ENCODE measurements at regions not wholly inside any gene's neighbourhood (a gene's known extent, or its start where the extent isn't known, plus 50 kb on each side); places are given as distances from the start of the nearest gene placed in this dataset.
A peak's percentile ranks its signal among the peaks of the same experiment; 100 is the strongest.

- Histone ChIP-seq H3K4me1 (ENCODE audit: insufficient read depth, insufficient read length) (no peaks in the 10 kb centered on the region), H3K4me3 (ENCODE audit: insufficient read length, low read depth) (no peak overlapping the region), H3K27me3 (ENCODE audit: insufficient read depth, insufficient read length) (no peaks in the 10 kb centered on the region), H3K9ac (ENCODE audit: insufficient read length, low read depth) (no peak overlapping the region), H3K36me3 (ENCODE audit: insufficient read depth, insufficient read length, low read length) (no peaks in the 10 kb centered on the region), H3K9me3 (ENCODE audit: insufficient read depth, low read length) (no peaks in the 10 kb centered on the region)
- no peak for DNase-seq (ENCODE audit: low read depth, low spot score)
- TF ChIP-seq SUZ12 (IDR thresholded peaks at IDR 0.05; ENCODE audit: extremely low read depth, insufficient read depth, insufficient read length) (no peak), YY1 (IDR thresholded peaks at IDR 0.05; ENCODE audit: insufficient read depth, insufficient read length) (no peak), ZNF274 (IDR thresholded peaks at IDR 0.05; ENCODE audit: low read depth, low read length) (no peak)
These were observed 100.8 kb upstream of the CXorf66 start for GRCh38 chrX:140065961-140066662.

DNA sequence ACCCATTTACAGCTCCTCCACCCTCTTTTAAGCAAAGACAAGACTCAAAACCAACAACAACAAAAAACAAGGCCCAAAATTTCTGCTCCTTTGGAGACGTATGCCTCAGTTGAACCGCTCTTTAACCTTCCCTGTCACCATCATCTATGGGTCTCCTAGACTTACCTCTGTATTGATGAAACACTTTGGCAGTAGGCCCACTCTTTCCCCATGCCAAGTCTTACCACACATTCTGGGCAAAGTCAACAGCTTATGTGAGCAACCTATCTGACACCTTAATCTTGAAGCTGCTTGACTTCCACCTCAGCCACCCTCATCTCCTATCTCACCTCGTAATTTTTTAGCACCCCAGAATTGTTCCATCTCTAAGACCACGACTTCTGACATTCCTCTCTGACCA, 99.7 kb upstream of the CXorf66 start:
- H3K4me1 ChIP-seq (ENCODE audit: insufficient read depth, insufficient read length), result no peaks in the 10 kb centered on the region
- no peak for TF ChIP-seq SUZ12 (IDR thresholded peaks at IDR 0.05; ENCODE audit: extremely low read depth, insufficient read depth, insufficient read length)
- TF ChIP-seq ZNF274 (IDR thresholded peaks at IDR 0.05; ENCODE audit: low read depth, low read length), result no peak
- TF ChIP-seq YY1 (IDR thresholded peaks at IDR 0.05; ENCODE audit: insufficient read depth, insufficient read length), result no peak
- H3K36me3 ChIP-seq (ENCODE audit: insufficient read depth, insufficient read length, low read length), result no peaks in the 10 kb centered on the region
- no peaks in the 10 kb centered on the region for H3K9me3 ChIP-seq (ENCODE audit: insufficient read depth, low read length)
- H3K9ac ChIP-seq (ENCODE audit: insufficient read length, low read depth), result no peak overlapping the region
- no peak overlapping the region for H3K4me3 ChIP-seq (ENCODE audit: insufficient read length, low read depth)
- no peak for DNase-seq (ENCODE audit: low read depth, low spot score)
- no peaks in the 10 kb centered on the region for H3K27me3 ChIP-seq (ENCODE audit: insufficient read depth, insufficient read length)

- no peak overlapping the region for H3K9ac ChIP-seq (ENCODE audit: insufficient read length, low read depth)
- H3K27me3 ChIP-seq (ENCODE audit: insufficient read depth, insufficient read length), result no peaks in the 10 kb centered on the region
- H3K36me3 ChIP-seq (ENCODE audit: insufficient read depth, insufficient read length, low read length), result no peaks in the 10 kb centered on the region
- no peak overlapping the region for H3K4me3 ChIP-seq (ENCODE audit: insufficient read length, low read depth)
- no peaks in the 10 kb centered on the region for H3K9me3 ChIP-seq (ENCODE audit: insufficient read depth, low read length)
- no peak for TF ChIP-seq ZNF274 (IDR thresholded peaks at IDR 0.05; ENCODE audit: low read depth, low read length)
- TF ChIP-seq YY1 (IDR thresholded peaks at IDR 0.05; ENCODE audit: insufficient read depth, insufficient read length), result no peak
- TF ChIP-seq SUZ12 (IDR thresholded peaks at IDR 0.05; ENCODE audit: extremely low read depth, insufficient read depth, insufficient read length), result no peak
- no peaks in the 10 kb centered on the region for H3K4me1 ChIP-seq (ENCODE audit: insufficient read depth, insufficient read length)
- peak; percentile 72 for DNase-seq (ENCODE audit: low read depth, low spot score)
These were observed 91.7 kb upstream of the CXorf66 start for GRCh38 chrX:140057001-140057411.

GRCh38 chrX:140053846-140054245, 88.5 kb upstream of the CXorf66 start:
- no peak overlapping the region for H3K4me3 ChIP-seq (ENCODE audit: insufficient read length, low read depth)
- H3K27me3 ChIP-seq (ENCODE audit: insufficient read depth, insufficient read length), result no peaks in the 10 kb centered on the region
- no peak overlapping the region for H3K9ac ChIP-seq (ENCODE audit: insufficient read length, low read depth)
- TF ChIP-seq YY1 (IDR thresholded peaks at IDR 0.05; ENCODE audit: insufficient read depth, insufficient read length) (no peak), SUZ12 (IDR thresholded peaks at IDR 0.05; ENCODE audit: extremely low read depth, insufficient read depth, insufficient read length) (no peak), ZNF274 (IDR thresholded peaks at IDR 0.05; ENCODE audit: low read depth, low read length) (no peak)
- no peak for DNase-seq (ENCODE audit: low read depth, low spot score)
- no peaks in the 10 kb centered on the region for H3K4me1 ChIP-seq (ENCODE audit: insufficient read depth, insufficient read length)
- H3K36me3 ChIP-seq (ENCODE audit: insufficient read depth, insufficient read length, low read length), result no peaks in the 10 kb centered on the region
- H3K9me3 ChIP-seq (ENCODE audit: insufficient read depth, low read length), result no peaks in the 10 kb centered on the region

- no peak for DNase-seq (ENCODE audit: low read depth, low spot score)
- no peak overlapping the region for H3K4me3 ChIP-seq (ENCODE audit: insufficient read length, low read depth)
- no peaks in the 10 kb centered on the region for H3K36me3 ChIP-seq (ENCODE audit: insufficient read depth, insufficient read length, low read length)
- TF ChIP-seq SUZ12 (IDR thresholded peaks at IDR 0.05; ENCODE audit: extremely low read depth, insufficient read depth, insufficient read length) (no peak), YY1 (IDR thresholded peaks at IDR 0.05; ENCODE audit: insufficient read depth, insufficient read length) (no peak), ZNF274 (IDR thresholded peaks at IDR 0.05; ENCODE audit: low read depth, low read length) (no peak)
- no peaks in the 10 kb centered on the region for H3K9me3 ChIP-seq (ENCODE audit: insufficient read depth, low read length)
- no peaks in the 10 kb centered on the region for H3K27me3 ChIP-seq (ENCODE audit: insufficient read depth, insufficient read length)
- H3K4me1 ChIP-seq (ENCODE audit: insufficient read depth, insufficient read length), result no peaks in the 10 kb centered on the region
- H3K9ac ChIP-seq (ENCODE audit: insufficient read length, low read depth), result no peak overlapping the region
These were observed 85.6 kb upstream of the CXorf66 start for GRCh38 chrX:140050906-140051305.

GRCh38 chrX:140040386-140040785, 75.1 kb upstream of the CXorf66 start:
- H3K27me3 ChIP-seq (ENCODE audit: insufficient read depth, insufficient read length), result no peaks in the 10 kb centered on the region
- H3K4me3 ChIP-seq (ENCODE audit: insufficient read length, low read depth), result no peak overlapping the region
- no peak for DNase-seq (ENCODE audit: low read depth, low spot score)

GRCh38 chrX:140038842-140039241, 73.5 kb upstream of the CXorf66 start:
- H3K4me1 ChIP-seq (ENCODE audit: insufficient read depth, insufficient read length), result no peaks in the 10 kb centered on the region
- H3K4me3 ChIP-seq (ENCODE audit: insufficient read length, low read depth), result no peak overlapping the region
- DNase-seq (ENCODE audit: low read depth, low spot score), result no peak
- no peaks in the 10 kb centered on the region for H3K9me3 ChIP-seq (ENCODE audit: insufficient read depth, low read length)
- no peaks in the 10 kb centered on the region for H3K36me3 ChIP-seq (ENCODE audit: insufficient read depth, insufficient read length, low read length)
- TF ChIP-seq SUZ12 (IDR thresholded peaks at IDR 0.05; ENCODE audit: extremely low read depth, insufficient read depth, insufficient read length) (no peak), ZNF274 (IDR thresholded peaks at IDR 0.05; ENCODE audit: low read depth, low read length) (no peak), YY1 (IDR thresholded peaks at IDR 0.05; ENCODE audit: insufficient read depth, insufficient read length) (no peak)
- no peak overlapping the region for H3K9ac ChIP-seq (ENCODE audit: insufficient read length, low read depth)
- H3K27me3 ChIP-seq (ENCODE audit: insufficient read depth, insufficient read length), result no peaks in the 10 kb centered on the region

More at GRCh38 chrX:140040386-140040785, 75.1 kb upstream of the CXorf66 start:
- H3K36me3 ChIP-seq (ENCODE audit: insufficient read depth, insufficient read length, low read length), result no peaks in the 10 kb centered on the region
- no peaks in the 10 kb centered on the region for H3K4me1 ChIP-seq (ENCODE audit: insufficient read depth, insufficient read length)
- no peaks in the 10 kb centered on the region for H3K9me3 ChIP-seq (ENCODE audit: insufficient read depth, low read length)
- no peak overlapping the region for H3K9ac ChIP-seq (ENCODE audit: insufficient read length, low read depth)
- TF ChIP-seq YY1 (IDR thresholded peaks at IDR 0.05; ENCODE audit: insufficient read depth, insufficient read length), result no peak
- TF ChIP-seq SUZ12 (IDR thresholded peaks at IDR 0.05; ENCODE audit: extremely low read depth, insufficient read depth, insufficient read length), result no peak
- TF ChIP-seq ZNF274 (IDR thresholded peaks at IDR 0.05; ENCODE audit: low read depth, low read length), result no peak

Measured in NT2/D1 (cell line).